Astrocyte of the hippocampus (primary cell): ENCODE measurements at regions not wholly inside any gene's neighbourhood (a gene's known extent, or its start where the extent isn't known, plus 50 kb on each side); places are given as distances from the start of the nearest gene placed in this dataset.
A peak's percentile ranks its signal among the peaks of the same experiment; 100 is the strongest.

Experiments
- DNase-seq: peaks from one replicate; pipeline ENCODE4 v3.0.0; 2011; ENCODE audit warnings: low read depth, low spot score

- peak; percentile 31 for DNase-seq
Observed at GRCh38 chr11:95358511-95359340, 127.7 kb upstream of the SESN3 start.

GRCh38 chr11:95354304-95354703 is 123.3 kb upstream of the SESN3 start:
- no peak for DNase-seq

- DNase-seq, result no peak
Observed at GRCh38 chr11:95353706-95354105, 122.7 kb upstream of the SESN3 start.

GRCh38 chr11:95352733-95353346 is 121.8 kb upstream of the SESN3 start:
- no peak for DNase-seq

- DNase-seq, result no peak
Observed at GRCh38 chr11:95349345-95349942, 118.4 kb upstream of the SESN3 start.

GRCh38 chr11:95346265-95346664 is 115.3 kb upstream of the SESN3 start:
- no peak for DNase-seq

- no peak for DNase-seq
Observed at GRCh38 chr11:95345651-95346050, 114.6 kb upstream of the SESN3 start.

GRCh38 chr11:95344932-95345642 is 114.1 kb upstream of the SESN3 start:
- no peak for DNase-seq

GRCh38 chr11:95341221-95341620 is 110.2 kb upstream of the SESN3 start:
- DNase-seq, result no peak

GRCh38 chr11:95339086-95339901 is 108.3 kb upstream of the SESN3 start:
- DNase-seq, result peak; percentile 50

GRCh38 chr11:95338430-95338991 is 107.5 kb upstream of the SESN3 start:
- peak; percentile 84 for DNase-seq

- no peak for DNase-seq
Observed at GRCh38 chr11:95337972-95338429, 107.0 kb upstream of the SESN3 start.

- peak; percentile 80 for DNase-seq
Observed at GRCh38 chr11:95337175-95337957, 106.4 kb upstream of the SESN3 start.

- DNase-seq, result no peak
Observed at GRCh38 chr11:95335989-95336388, 105.0 kb upstream of the SESN3 start.

- DNase-seq, result no peak
Observed at GRCh38 chr11:95331161-95331560, 100.2 kb upstream of the SESN3 start.

GRCh38 chr11:95330302-95330701 is 99.3 kb upstream of the SESN3 start:
- DNase-seq, result no peak

- DNase-seq, result peak; percentile 23
Observed at GRCh38 chr11:95327273-95327948, 96.4 kb upstream of the SESN3 start.

- no peak for DNase-seq
Observed at GRCh38 chr11:95325777-95326258, 94.8 kb upstream of the SESN3 start.

GRCh38 chr11:95324826-95325225 is 93.8 kb upstream of the SESN3 start:
- DNase-seq, result no peak
